Suprapubic skin (tissue), 4 donors: ENCODE measurements at regions not wholly inside any gene's neighbourhood (a gene's known extent, or its start where the extent isn't known, plus 50 kb on each side); places are given as distances from the start of the nearest gene placed in this dataset.

Source experiments
- DNase-seq, 2 donors: peaks; one replicate each; pipeline ENCODE4 v3.0.0-alpha.2; 2019; ENCODE audit warnings: low spot score in 2 of 2
- H3K27ac ChIP-seq: fragments of 200-600 bp; sonication (generic); one replicate; pipeline ENCODE4 v1.5.1; 2019
- H3K27me3 ChIP-seq: fragments of 200-600 bp; sonication (generic); one replicate; pipeline ENCODE4 v1.5.1; 2019
- H3K36me3 ChIP-seq: fragments of 200-600 bp; sonication (generic); one replicate; pipeline ENCODE4 v1.5.1; 2019
- H3K4me1 ChIP-seq: fragments of 200-600 bp; sonication (generic); one replicate; pipeline ENCODE4 v1.5.1; 2019
- H3K4me3 ChIP-seq: fragments of 200-600 bp; sonication (generic); one replicate; pipeline ENCODE4 v1.5.1; 2019; ENCODE audit warnings: mild to moderate bottlenecking
- H3K9me3 ChIP-seq: fragments of 200-600 bp; sonication (generic); one replicate; pipeline ENCODE4 v1.5.1; 2019
- EP300 ChIP-seq: sonication (generic); formaldehyde crosslinking; IDR thresholded peaks from one replicate; pipeline ENCODE4 v1.6.1; 2017; ENCODE audit warnings: antibody characterized with exemption
- POLR2A ChIP-seq, 2 donors: fragments of 450-650 bp; IDR thresholded peaks; one replicate each; pipeline ENCODE4 v1.6.1; 2017; ENCODE audit warnings: antibody characterized with exemption in 2 of 2, mild to moderate bottlenecking in 2 of 2, moderate library complexity in 2 of 2
- POLR2AphosphoS5 ChIP-seq, 3 donors: sonication (generic); formaldehyde crosslinking; IDR thresholded peaks; one replicate each; pipeline ENCODE4 v1.6.1; 2017; ENCODE audit warnings: antibody characterized with exemption in 3 of 3
- WGBS: methylation state at CpG from one replicate; pipeline ENCODE4 v1.1.5; 2018; 5-methylcytosine and 5-hydroxymethylcytosine counted together
- TF ChIP-seq, protein P1 (sequence below), 2 donors: fragments of 200-600 bp in 1 of 2; fragments of 450-650 bp in 1 of 2; sonication (generic) in 1 of 2; IDR thresholded peaks; one replicate each; pipeline ENCODE4 v1.5.1; 2016 to 2019; ENCODE audit warnings: antibody characterized with exemption in 2 of 2, mild to moderate bottlenecking in 1 of 2, moderate library complexity in 1 of 2

DNA sequence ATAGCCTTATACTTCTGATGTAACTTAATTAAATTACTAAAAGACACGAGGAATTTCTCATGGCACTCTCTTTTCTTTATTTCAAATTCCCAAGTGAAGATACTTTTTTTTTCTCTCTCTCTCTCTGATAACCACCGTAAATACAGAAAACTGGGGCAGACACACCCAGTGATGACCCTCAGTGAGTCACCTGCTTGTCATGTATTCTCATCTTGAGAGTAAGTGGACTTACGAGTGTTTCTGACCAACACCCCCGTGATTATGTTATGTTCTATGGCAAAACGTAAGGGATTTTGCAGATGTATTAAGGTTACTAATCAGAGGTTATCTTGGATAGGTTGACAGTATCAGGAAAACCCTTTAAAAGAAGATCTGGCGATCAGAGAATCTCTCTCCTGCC lies 348.8 kb upstream of the ZNF717 start:
- DNase-seq, result no peak
- TF ChIP-seq POLR2AphosphoS5 (IDR thresholded peaks at IDR 0.05) (no peak), POLR2A (IDR thresholded peaks at IDR 0.05) (no peak), EP300 (no peak)
- TF ChIP-seq, protein P1, sequence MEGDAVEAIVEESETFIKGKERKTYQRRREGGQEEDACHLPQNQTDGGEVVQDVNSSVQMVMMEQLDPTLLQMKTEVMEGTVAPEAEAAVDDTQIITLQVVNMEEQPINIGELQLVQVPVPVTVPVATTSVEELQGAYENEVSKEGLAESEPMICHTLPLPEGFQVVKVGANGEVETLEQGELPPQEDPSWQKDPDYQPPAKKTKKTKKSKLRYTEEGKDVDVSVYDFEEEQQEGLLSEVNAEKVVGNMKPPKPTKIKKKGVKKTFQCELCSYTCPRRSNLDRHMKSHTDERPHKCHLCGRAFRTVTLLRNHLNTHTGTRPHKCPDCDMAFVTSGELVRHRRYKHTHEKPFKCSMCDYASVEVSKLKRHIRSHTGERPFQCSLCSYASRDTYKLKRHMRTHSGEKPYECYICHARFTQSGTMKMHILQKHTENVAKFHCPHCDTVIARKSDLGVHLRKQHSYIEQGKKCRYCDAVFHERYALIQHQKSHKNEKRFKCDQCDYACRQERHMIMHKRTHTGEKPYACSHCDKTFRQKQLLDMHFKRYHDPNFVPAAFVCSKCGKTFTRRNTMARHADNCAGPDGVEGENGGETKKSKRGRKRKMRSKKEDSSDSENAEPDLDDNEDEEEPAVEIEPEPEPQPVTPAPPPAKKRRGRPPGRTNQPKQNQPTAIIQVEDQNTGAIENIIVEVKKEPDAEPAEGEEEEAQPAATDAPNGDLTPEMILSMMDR (IDR thresholded peaks at IDR 0.05), result no peak
- Histone ChIP-seq H3K4me1 (no peaks in the 10 kb centered on the region), H3K27me3 (no peaks in the 10 kb centered on the region), H3K36me3 (no peaks in the 10 kb centered on the region), H3K27ac (no peak overlapping the region), H3K9me3 (no peaks in the 10 kb centered on the region), H3K4me3 (no peak overlapping the region)
- 83% methylated on average over 6 of the region's 6 CpGs for WGBS

DNA sequence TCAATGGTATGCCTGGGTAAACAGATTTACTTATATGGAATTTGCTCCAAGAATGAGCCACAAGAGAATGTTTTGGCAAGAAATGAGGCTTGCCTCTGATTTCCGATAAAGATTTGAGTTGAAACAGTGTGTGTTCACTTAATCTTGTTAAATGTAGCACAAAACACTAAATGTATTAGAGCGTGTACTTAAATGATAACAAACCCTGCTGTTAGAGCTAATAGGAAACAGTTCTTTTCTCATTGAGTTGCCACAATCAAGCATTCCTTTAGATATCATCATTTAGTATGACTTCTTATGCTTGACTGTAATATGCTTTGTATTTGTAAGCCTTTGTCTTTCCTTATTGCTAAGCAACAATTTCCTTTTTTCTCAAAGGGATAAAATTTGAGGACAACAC lies 353.6 kb upstream of the ZNF717 start:
- no peak for DNase-seq
- WGBS, result 27% methylated on average over 2 of the region's 2 CpGs
- no peak for TF ChIP-seq EP300
- TF ChIP-seq POLR2A (IDR thresholded peaks at IDR 0.05), result no peak
- TF ChIP-seq, protein P1 (IDR thresholded peaks at IDR 0.05), result no peak
- no peak for TF ChIP-seq POLR2AphosphoS5 (IDR thresholded peaks at IDR 0.05)
- no peaks in the 10 kb centered on the region for H3K36me3 ChIP-seq
- no peaks in the 10 kb centered on the region for H3K9me3 ChIP-seq
- no peak overlapping the region for H3K4me3 ChIP-seq
- H3K4me1 ChIP-seq, result no peaks in the 10 kb centered on the region
- no peaks in the 10 kb centered on the region for H3K27me3 ChIP-seq
- H3K27ac ChIP-seq, result no peak overlapping the region

DNA sequence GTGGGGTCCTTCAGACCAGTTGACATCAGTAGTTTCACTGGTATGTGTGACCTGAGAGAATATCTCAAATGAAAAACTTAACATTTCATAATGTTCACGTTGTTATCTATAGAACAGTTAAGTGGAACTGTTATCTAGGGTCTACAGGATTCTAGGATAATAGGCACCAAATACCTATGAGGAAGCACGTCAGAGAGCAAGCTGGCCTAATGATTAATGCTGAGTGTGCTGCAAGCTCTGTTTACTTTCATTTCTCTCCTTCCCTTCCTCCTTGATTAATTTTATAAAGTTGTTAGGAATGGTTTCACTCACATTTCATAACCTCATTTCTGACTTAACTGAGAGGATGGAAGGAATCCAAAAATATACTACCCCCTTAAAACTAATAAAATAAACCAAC lies 362.5 kb upstream of the ZNF717 start:
- DNase-seq, result no peak
- WGBS, result 72% methylated on average over 2 of the region's 2 CpGs
- Histone ChIP-seq H3K36me3 (no peaks in the 10 kb centered on the region), H3K4me1 (no peaks in the 10 kb centered on the region), H3K9me3 (peaks cover 4% of the 10 kb centered on the region), H3K27me3 (no peaks in the 10 kb centered on the region), H3K27ac (no peak overlapping the region), H3K4me3 (no peak overlapping the region)
- TF ChIP-seq POLR2A (IDR thresholded peaks at IDR 0.05) (no peak), EP300 (no peak), POLR2AphosphoS5 (IDR thresholded peaks at IDR 0.05) (no peak)
- TF ChIP-seq, protein P1 (IDR thresholded peaks at IDR 0.05), result no peak

DNA sequence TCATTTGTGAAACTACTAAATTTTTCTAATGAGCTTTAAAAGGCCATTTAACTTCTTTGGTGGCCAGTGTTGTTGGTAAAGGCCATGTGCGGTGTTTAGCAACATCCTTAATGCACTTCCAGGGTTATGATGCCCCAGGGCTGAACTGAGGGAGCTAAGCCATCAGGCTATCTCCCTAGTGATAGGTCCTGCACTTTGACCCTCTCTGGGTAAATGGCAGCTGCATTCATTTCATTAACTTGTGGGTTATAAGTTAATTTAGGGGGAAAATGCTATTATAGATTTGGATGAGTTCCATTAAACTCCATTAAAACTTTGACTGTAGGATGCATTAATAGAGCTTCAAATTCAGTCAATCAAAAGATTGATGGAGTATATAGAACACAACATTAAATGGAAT lies 366.7 kb upstream of the ZNF717 start:
- no peak for DNase-seq
- Histone ChIP-seq H3K27ac (no peak overlapping the region), H3K4me3 (no peak overlapping the region), H3K9me3 (no peaks in the 10 kb centered on the region), H3K27me3 (no peaks in the 10 kb centered on the region), H3K4me1 (no peaks in the 10 kb centered on the region), H3K36me3 (no peaks in the 10 kb centered on the region)
- TF ChIP-seq POLR2A (IDR thresholded peaks at IDR 0.05), result no peak
- 86% methylated on average over 1 of the region's 1 CpG for WGBS

DNA sequence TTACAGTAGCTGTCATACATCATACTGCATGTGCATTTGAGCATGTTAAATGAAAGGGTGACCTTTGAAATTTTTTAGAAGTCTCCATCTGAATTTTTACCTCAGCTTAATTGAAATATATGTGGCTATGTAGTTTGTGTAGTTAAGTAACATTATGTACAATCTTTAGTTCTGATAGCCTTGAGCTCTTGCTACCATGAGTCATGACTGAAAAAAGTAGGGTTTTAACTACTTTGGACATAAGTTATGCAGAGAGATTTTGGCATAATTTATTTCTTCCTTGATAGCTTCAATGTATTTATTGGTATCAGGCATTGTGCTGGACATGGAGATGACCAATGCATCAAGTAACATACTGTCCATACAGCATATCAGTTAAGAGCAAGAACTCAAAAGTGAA lies 376.5 kb upstream of the ZNF717 start:
- Histone ChIP-seq H3K27ac (no peak overlapping the region), H3K9me3 (no peaks in the 10 kb centered on the region)
- TF ChIP-seq, protein P1 (IDR thresholded peaks at IDR 0.05), result no peak
- TF ChIP-seq POLR2AphosphoS5 (IDR thresholded peaks at IDR 0.05) (no peak), EP300 (no peak), POLR2A (IDR thresholded peaks at IDR 0.05) (no peak)

DNA sequence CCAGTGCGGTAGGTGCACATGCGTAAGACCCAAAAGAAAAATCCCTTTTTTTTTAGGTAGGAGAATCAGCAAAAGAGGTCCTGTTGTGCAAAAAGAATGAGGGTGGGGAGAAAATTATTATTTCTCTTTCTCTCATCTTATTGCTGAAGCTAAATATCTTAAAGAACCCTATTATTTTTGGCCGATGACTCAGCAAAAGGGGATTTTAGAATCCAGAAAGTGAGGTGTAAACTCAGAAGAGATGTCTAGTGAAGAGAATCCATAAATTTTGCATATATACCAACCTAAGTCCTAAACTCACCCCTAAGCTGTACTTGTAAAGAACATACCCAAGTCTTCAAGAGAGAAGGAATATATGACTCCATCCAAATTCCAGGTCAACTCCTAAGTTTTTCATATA lies 386.3 kb upstream of the ZNF717 start:
- H3K9me3 ChIP-seq, result no peaks in the 10 kb centered on the region
- no peak overlapping the region for H3K27ac ChIP-seq
- no peaks in the 10 kb centered on the region for H3K4me1 ChIP-seq
- H3K4me3 ChIP-seq, result no peak overlapping the region
- no peaks in the 10 kb centered on the region for H3K27me3 ChIP-seq
- WGBS, result 94% methylated on average over 3 of the region's 3 CpGs
- no peaks in the 10 kb centered on the region for H3K36me3 ChIP-seq
- DNase-seq, result no peak
- TF ChIP-seq EP300 (no peak), POLR2AphosphoS5 (IDR thresholded peaks at IDR 0.05) (no peak), POLR2A (IDR thresholded peaks at IDR 0.05) (no peak)
- TF ChIP-seq, protein P1 (IDR thresholded peaks at IDR 0.05), result no peak

More for the DNA sequence above, 376.5 kb upstream of the ZNF717 start:
- H3K4me1 ChIP-seq, result no peaks in the 10 kb centered on the region
- no peak overlapping the region for H3K4me3 ChIP-seq
- no peaks in the 10 kb centered on the region for H3K36me3 ChIP-seq
- DNase-seq, result no peak
- H3K27me3 ChIP-seq, result no peaks in the 10 kb centered on the region
